NCI-H446 treated with DMSO at 0.1 percent for 48 hours (cell line): ENCODE measurements at regions not wholly inside any gene's neighbourhood (a gene's known extent, or its start where the extent isn't known, plus 50 kb on each side); places are given as distances from the start of the nearest gene placed in this dataset.

Source experiments
- DNase-seq: peaks from one replicate; lab custom pipeline; 2025; lab: John Stamatoyannopoulos, UW

DNA sequence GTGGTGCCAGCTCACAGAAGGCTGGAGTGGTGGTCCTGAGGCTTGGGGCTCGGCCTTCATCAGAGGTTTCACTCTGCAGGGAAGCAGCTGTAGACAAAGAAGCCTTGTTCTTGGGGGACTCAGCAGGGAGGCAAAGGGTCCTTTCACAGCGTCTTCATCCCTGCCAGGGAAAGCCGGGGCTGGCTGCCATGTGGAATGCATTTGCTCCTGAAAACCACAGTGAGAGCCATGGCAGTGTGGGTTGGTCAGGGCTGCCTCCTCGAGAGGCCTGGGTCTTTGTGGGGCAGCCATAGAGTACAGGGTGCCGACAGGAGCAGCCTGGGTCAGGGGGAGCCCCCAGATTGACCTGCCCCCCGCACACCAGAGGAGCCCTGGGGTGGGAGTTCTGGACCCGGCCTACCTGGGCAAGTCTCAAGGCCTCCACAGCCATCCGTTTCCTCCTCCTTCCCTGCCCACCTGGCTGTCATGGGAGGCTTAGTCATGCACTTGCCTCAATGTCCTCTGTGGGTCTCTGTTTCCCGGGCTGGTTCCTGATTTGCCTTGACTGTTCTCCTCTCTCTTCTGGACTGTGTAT, 144.0 kb downstream of the CDC5L start:
- no peak for DNase-seq

DNA sequence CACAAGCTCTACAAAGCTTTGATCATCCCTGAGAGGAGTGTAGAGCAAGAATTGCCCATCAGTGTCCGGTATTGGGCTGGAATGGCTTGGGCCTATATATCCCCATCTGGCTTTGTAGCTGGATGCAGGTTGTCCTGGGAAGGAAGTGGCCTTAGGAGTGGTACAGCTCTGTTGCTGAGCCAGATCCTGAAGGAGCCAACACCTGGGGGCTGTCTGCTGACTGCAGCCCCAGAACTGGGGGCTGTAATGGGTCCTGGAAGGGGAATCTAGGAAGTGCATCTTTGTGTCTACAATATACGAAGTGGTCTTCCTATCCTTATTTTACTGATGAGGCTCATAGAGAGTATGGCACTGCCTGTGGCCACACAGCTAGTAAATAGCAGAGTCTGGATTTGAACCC, 145.9 kb downstream of the CDC5L start:
- DNase-seq, result no peak

DNA sequence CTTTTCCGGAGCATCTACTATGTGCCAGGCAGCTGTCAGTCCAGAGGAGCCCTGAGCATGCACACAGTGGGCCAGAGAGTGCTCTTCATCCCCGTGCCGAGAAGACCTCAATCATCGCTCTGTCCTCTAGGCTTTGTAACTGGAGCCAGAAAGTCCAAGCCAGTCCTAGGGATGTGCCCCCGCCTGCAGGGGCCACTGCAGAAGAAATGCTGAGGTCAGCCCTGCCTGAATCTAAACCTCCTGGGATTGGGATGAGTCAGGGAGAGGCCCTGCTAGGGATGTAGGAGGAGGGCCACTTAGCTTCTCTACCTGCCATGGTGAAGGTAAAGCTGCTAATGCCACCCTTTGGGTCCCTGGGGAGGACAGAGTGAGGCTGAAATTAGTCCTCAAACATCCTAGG, 146.8 kb downstream of the CDC5L start:
- DNase-seq, result no peak

DNA sequence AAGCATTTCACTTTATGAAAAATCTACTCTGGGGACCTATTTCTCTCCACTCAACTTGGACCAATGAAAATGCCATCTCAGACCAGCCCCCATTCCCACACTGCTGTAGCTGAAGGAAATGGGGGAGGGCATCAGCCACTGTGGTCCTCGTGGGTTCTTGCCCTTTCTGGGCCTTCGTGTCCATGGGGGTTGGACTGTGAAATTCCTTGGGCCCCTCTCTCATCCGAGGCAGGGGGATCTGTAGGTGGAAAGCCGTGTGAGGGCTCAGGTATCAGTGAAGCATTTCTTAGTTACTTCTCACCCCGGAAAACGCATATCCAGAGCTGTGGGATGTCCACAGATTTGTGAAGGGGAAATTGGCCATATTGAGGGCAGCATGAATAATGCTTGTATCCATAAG, 147.9 kb downstream of the CDC5L start:
- no peak for DNase-seq

DNA sequence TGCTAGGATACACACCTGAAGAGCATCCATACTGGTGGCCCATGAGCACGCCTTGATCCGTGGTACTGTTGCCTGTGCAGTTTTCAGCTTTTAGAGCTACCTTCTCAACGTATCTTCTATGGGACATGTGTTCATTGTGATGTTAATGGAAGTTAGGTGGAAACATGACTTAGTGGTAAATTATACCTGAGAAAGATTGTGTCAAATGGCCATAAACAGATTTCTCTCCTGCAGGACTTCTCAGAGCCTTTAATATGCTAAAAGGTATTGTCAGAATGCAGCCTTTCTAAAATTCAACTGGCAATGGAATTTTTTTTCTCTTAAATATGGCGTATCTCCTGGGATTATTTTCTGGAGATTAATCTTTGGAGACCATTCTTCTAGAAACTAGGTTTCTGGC, 148.5 kb downstream of the CDC5L start:
- DNase-seq, result no peak

DNA sequence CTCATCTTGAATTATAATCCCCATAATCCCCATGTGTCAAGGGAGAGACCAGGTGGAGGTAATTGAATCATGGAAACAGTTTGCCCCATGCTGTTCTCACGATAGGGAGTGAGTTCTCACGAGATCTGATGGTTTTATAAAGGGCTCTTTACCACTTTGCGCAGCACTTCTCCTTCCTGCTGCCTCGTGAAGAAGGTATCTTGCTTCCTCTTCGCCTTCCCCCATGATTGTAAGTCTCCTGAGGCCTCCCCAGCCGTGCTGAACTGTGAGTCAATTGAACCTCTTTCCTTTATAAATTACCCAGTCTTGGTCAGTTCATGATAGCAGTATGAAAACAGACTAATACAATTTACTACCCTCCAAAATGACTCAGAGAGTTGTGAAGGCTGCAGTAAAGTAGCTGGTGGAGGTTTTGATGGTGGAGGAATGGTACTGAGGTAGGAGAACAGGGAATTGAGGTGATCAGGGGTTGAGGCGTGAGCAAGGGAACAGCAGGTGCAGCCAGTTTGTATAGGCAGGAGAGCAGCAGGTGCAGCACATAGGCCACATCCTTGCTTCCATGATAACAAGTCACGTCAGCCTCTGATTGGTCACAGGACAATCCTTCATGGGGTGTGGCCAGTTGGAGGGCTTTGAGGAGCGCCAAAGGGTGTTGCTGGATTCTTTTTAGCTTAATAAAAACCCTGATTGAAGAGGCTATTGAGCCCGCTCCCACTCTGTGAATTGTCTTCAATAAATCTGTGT, 150.0 kb downstream of the CDC5L start:
- no peak for DNase-seq

DNA sequence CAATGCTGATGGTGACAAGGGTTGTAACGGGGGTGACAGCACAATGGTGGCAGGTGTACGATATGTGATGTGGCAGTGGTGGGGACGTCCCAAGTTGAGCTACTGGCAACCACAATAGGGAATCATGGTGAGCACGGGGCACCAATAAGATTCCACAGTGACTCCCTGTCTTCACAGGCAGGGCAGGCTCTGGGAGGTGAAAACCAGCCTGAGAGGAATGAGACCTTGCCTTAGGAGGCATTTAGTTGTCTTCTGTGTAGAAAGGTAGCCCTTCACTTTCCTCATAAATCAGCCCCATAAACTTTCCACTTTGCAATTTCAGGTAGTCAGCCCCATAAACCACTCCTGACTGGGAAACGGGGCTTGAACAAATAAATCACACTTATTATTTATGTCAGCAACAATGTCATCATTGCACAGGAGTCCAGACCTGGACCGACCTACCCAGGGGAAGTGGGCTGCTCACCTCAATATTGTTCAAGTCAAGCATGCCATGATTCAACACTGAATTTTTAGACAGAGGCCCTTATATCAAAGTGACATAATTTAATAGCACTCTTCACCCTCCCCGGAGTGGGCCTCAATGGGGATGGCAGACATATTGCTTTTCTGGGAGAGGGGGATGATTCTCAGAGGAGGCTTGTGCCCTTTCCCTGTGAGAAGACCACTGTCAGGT, 150.8 kb downstream of the CDC5L start:
- no peak for DNase-seq

DNA sequence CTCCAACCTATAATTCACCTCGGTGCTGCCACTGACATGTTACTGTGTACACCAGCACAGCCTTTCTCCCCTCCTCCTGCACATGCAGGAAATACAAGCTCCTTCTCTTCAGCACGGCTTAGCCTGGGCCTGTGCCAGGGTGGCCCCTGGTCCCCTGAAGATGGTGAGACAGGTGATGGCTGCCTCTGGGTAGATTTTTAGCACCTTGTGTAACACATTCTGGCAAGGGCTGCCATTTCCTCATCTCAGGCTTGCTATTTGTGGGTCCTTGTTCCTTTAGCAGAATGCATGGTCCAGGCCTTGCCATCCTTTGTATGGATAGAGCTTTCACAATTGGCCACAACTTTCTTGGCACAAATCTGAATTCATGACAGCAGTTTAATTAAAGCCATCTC, 151.3 kb downstream of the CDC5L start:
- DNase-seq, result no peak

DNA sequence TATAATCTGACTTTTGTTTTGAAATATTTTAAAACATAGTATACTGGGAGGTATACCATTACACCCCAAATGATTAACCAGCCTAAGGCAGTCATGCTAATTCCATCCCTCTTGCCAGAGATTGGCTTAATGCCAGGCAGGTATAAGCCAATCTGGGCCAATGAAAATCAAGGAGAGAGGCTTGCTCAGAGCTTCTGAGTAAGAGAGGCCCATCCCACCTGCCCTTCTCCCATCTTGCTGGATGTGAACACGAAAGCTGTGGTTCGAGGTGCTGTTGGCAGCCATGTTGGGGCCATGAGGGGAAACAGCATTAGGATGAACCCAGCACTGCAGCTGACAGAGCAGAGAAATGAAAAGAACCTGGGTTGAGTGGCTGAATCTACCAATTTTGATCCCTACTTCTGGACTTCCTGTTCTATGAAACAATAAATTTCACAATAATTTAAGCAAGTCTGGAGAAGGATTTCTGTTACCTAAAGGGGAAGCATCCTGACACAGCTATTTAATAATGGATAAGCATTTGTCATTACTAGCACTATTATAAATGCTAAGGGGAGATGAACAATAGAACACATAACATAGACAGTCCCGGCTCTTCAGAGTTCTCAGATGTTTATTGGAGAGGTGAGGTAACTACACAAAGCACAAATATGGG, 152.3 kb downstream of the CDC5L start:
- DNase-seq, result no peak

DNA sequence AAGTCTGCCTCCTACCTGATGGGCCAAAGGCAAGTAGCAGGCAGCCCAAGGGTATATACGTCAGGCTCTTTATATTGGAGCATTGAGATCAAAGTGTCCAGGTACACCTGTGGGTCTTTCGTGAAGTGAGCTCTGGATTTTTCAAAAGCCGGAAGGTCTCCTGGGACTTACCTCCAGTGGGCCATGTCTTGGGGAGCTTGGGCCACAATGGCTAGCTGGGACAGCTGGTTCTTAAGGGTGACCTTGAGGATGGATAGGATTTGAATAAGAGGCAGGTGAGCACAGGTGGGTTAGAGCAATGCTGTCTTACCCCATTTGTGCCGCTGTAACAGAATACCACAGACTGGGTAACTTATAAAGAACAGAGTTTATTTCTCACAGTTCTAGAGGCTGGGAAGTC, 153.4 kb downstream of the CDC5L start:
- DNase-seq, result no peak

- no peak for DNase-seq
These were observed 155.1 kb downstream of the CDC5L start for GRCh38 chr6:44542401-44543116.

DNA sequence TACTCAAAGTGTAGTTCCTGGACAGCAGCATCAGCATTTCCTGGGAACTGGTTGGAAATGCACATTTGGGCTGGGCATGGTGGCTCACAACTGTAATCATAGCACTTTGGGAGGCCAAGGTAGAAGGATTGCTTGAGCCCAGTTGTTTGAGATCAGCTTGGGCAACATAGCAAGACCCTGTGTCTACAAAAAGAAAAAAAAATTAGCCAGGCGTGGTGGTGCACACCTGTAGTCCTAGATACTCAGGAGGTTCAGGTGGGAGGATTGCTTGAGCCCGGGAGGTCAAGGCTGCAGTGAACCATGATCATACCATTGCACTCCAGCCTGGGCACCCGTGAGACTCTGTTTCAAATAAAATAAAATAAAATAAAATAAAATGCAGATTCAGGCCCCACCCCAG, 156.2 kb downstream of the CDC5L start:
- DNase-seq, result no peak

- DNase-seq, result no peak
These were observed 157.7 kb downstream of the CDC5L start for GRCh38 chr6:44545224-44545623.

DNA sequence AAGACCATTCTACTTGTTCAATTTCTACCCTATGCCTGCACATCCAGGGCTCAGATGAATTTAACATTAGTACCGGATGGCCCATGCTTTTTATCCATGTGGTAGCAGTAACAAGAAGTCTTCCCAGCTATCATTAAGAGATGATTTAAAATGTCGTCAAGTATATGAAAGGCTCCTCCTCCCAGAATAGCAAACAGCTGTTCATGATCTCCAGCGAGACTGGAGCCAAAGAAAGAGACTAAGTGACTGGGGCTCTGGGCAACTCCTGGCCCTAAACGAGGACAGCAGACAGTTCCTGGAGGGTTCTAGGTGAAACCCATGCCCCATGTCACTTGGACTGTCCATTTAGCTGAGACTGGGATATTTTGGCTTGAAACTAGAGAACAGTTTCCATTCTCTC, 160.8 kb downstream of the CDC5L start:
- DNase-seq, result no peak

DNA sequence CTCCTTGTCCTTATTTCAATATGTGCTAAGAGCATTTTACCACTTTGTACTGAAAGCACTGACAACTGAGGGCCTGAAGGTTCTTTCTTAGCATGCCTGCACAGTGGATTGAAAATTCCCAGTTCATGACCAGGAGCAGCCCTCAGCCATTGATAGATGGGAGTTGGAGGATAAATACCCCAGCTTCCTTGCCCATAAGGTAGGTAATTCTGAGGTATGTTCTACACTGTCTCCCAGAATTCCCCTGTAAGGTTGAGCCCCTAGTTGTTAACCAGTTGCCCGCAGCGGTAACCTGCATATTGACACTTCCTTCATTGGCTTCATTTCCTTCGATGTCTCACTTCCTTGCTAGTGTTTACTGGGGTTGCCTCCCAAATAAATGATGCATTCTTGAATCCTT, 162.0 kb downstream of the CDC5L start:
- DNase-seq, result no peak

- no peak for DNase-seq
These were observed 166.7 kb downstream of the CDC5L start for GRCh38 chr6:44554194-44554593.

DNA sequence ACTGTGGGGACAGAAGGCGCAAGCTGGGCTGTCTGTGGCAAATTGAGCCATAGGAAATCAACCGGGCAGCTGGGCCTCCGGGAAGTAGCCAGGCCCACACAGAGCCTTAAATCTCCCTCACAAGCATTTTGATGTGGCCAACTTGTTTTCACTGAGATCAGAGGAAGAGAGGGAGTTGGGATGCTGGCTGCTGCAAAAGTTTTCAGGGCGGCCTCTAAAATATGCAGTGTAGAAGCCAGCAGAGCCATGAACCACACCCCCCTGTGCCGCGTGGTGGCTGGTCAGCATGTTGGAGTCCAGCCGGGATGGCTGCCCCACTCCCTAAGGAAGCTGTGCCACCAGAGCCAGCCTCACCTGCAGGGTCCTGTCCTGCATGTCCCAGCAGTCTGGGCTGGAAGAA, 167.4 kb downstream of the CDC5L start:
- no peak for DNase-seq

- DNase-seq, result no peak
These were observed 168.5 kb downstream of the CDC5L start for GRCh38 chr6:44556046-44556445.

DNA sequence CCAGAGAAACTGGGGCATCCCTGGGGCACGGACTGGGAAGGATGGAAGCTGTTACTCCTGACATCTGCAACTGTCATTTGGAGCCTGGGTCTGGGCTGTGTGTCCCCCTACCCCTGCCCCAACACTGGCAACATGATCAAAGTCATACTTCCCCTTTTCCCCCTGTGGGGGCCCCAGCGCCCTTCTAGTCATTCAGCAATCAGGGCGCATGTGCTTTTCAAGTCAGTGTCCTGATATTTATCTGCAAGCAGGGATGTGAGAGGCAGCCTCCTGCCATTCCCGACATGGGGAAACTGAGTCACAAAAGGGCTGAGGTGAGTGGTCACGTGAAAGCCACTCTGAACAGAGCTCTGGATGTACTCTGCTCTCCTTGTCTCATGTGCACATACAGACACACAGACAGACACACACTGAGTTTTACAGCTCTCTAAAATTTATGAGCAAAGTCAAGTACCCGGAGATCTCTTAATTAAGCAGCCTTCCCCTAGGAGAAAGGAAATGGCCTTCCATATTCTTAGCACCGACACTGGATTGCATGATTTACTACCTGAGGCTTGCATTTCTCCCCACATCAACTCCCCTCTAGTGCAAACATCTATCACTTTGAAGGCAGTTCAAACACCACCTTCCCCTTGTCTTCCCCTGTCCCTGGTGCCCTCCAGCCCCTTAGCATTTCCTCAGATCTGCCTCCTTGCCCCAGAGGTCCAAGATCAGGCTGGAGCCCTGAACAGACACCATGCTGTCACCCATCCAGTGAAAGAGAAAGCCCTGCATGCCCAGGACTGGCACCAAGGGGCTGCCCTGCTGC, 170.7 kb downstream of the CDC5L start:
- no peak for DNase-seq

- no peak for DNase-seq
These were observed 171.3 kb downstream of the CDC5L start for GRCh38 chr6:44558832-44559251.

- no peak for DNase-seq
These were observed 172.2 kb downstream of the CDC5L start for GRCh38 chr6:44559486-44560270.
